CD4-positive, alpha-beta T cell (primary cell): ENCODE measurements at regions not wholly inside any gene's neighbourhood (a gene's known extent, or its start where the extent isn't known, plus 50 kb on each side); places are given as distances from the start of the nearest gene placed in this dataset.

ENCODE experiments used
- ATAC-seq: fragments of 200-7000 bp; cut with Tn5 transposase; one replicate; pipeline ENCODE4 v1.10.0; 2022; ENCODE audit warnings: mild to moderate bottlenecking; ENCODE audit not compliant: poor library complexity
- CTCF ChIA-PET: fragments of 350-600 bp; sonication (Branson Sonifier 250); formaldehyde crosslinking; loops from one replicate; lab custom pipeline; 2021; ENCODE audit warnings: antibody characterized with exemption, inconsistent platforms; lab: Charles Lee
- POLR2A ChIA-PET: fragments of 350-600 bp; sonication (Branson Sonifier 250); formaldehyde crosslinking; loops from one replicate; lab custom pipeline; 2021; ENCODE audit warnings: antibody characterized with exemption, inconsistent platforms; lab: Charles Lee
- DNase-seq, 14 experiments: peaks; one replicate each; pipeline ENCODE4 v3.0.0-alpha.2; 2013 to 2020; ENCODE audit warnings: mixed read lengths in 2 of 14
- H3K27ac ChIP-seq, 2 donors: one replicate each; pipeline versions ENCODE4 v1.5.1 to v1.7.0; 2013; ENCODE audit warnings: low read length in 2 of 2, low read depth in 1 of 2, mild to moderate bottlenecking in 1 of 2
- H3K27me3 ChIP-seq, 2 experiments: 1 replicate in 1 of 2; 2 replicates in 1 of 2; pipeline versions ENCODE4 v1.6.1 to v1.7.0; 2013; ENCODE audit warnings: low read length in 2 of 2, control low read depth in 1 of 2, mild to moderate bottlenecking in 1 of 2, moderate library complexity in 1 of 2; ENCODE audit not compliant: insufficient read depth in 2 of 2, control insufficient read depth in 1 of 2
- H3K36me3 ChIP-seq: one replicate; pipeline ENCODE4 v1.6.1; 2013; ENCODE audit warnings: low read length, control low read depth; ENCODE audit not compliant: insufficient read depth
- H3K4me1 ChIP-seq: one replicate; pipeline ENCODE4 v1.6.1; 2013; ENCODE audit warnings: low read length, control low read depth; ENCODE audit not compliant: insufficient read depth
- H3K4me3 ChIP-seq: one replicate; pipeline ENCODE4 v1.5.1; 2013; ENCODE audit warnings: mild to moderate bottlenecking, low read length, moderate library complexity
- H3K9me3 ChIP-seq, 2 experiments: 1 replicate in 1 of 2; 2 replicates in 1 of 2; pipeline versions ENCODE4 v1.6.1 to v1.7.0; 2013; ENCODE audit warnings: low read length in 2 of 2, mild to moderate bottlenecking in 2 of 2, control low read depth in 1 of 2, moderate library complexity in 1 of 2; ENCODE audit not compliant: control insufficient read depth in 1 of 2, insufficient read depth in 1 of 2
- H3K27ac Mint-ChIP-seq: one replicate; pipeline ENCODE4 v1.8.0; 2020; ENCODE audit warnings: mixed read lengths
- H3K27me3 Mint-ChIP-seq: one replicate; pipeline ENCODE4 v1.8.0; 2021; ENCODE audit warnings: mixed read lengths
- H3K36me3 Mint-ChIP-seq: one replicate; pipeline ENCODE4 v1.8.0; 2021; ENCODE audit warnings: low read depth, mixed read lengths
- H3K4me1 Mint-ChIP-seq: one replicate; pipeline ENCODE4 v1.8.0; 2021; ENCODE audit warnings: low read depth, mixed read lengths
- H3K4me3 Mint-ChIP-seq: one replicate; pipeline ENCODE4 v1.8.0; 2020; ENCODE audit warnings: mild to moderate bottlenecking, mixed read lengths
- H3K9me3 Mint-ChIP-seq: one replicate; pipeline ENCODE4 v1.8.0; 2020; ENCODE audit warnings: mixed read lengths
- intact Hi-C, 2 experiments: fragments of 100-400 bp; cut with DNase I in 1 of 2; cut with micrococcal nuclease in 1 of 2; formaldehyde crosslinking; loops; one replicate each; pipeline versions ENCODE4 v1.15.1 to v1.9.0; 2023 to 2025; cut with DNase I, micrococcal nuclease
- TF ChIP-seq, protein P1 (sequence below): fragments of 200-600 bp; IDR thresholded peaks from one replicate; pipeline ENCODE4 v1.8.0; 2022; ENCODE audit warnings: antibody characterized with exemption, mild to moderate bottlenecking

GRCh38 chr6:167474725-167475124 is 149.8 kb downstream of the TTLL2 start:
- ATAC-seq, result no peak
- no peaks in the 10 kb centered on the region for H3K9me3 Mint-ChIP-seq
- no peak overlapping the region for H3K27ac Mint-ChIP-seq
- H3K27me3 Mint-ChIP-seq, result peaks cover 13% of the 10 kb centered on the region
- H3K36me3 Mint-ChIP-seq, result no peaks in the 10 kb centered on the region
- intact Hi-C loops, result no loop called here
- Histone ChIP-seq H3K27me3 (peaks cover 0 to 4% of the 10 kb centered on the region in 2 experiments), H3K4me1 (no peaks in the 10 kb centered on the region), H3K36me3 (no peaks in the 10 kb centered on the region), H3K4me3 (no peak overlapping the region), H3K9me3 (no peaks in the 10 kb centered on the region), H3K27ac (no peak overlapping the region)
- ChIA-PET POLR2A (no interaction called here), CTCF (no interaction called here)
- H3K4me3 Mint-ChIP-seq, result no peak overlapping the region
- DNase-seq, result no peak
- no peaks in the 10 kb centered on the region for H3K4me1 Mint-ChIP-seq
- TF ChIP-seq, protein P1, sequence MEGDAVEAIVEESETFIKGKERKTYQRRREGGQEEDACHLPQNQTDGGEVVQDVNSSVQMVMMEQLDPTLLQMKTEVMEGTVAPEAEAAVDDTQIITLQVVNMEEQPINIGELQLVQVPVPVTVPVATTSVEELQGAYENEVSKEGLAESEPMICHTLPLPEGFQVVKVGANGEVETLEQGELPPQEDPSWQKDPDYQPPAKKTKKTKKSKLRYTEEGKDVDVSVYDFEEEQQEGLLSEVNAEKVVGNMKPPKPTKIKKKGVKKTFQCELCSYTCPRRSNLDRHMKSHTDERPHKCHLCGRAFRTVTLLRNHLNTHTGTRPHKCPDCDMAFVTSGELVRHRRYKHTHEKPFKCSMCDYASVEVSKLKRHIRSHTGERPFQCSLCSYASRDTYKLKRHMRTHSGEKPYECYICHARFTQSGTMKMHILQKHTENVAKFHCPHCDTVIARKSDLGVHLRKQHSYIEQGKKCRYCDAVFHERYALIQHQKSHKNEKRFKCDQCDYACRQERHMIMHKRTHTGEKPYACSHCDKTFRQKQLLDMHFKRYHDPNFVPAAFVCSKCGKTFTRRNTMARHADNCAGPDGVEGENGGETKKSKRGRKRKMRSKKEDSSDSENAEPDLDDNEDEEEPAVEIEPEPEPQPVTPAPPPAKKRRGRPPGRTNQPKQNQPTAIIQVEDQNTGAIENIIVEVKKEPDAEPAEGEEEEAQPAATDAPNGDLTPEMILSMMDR, result no peak

DNA sequence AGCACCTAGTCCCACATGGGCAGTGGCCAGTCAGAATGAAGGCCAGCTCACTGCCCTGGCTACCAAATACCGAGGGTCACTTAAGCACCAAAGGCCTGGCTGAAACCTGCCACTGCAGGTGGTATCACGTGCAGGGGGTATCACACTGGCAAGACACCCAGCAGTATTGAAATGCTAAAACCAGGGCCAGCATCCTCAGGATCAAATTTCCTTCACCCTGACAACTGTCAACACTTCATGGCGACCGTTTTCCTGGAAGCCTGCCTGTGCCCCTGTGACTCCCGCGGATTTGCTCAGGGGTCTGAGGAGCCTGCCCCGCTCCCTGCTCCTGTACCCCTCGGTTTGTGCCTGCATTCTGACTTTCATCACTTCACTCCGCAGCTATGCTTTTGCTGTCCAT is 151.1 kb downstream of the TTLL2 start:
- Mint-ChIP-seq H3K9me3 (no peaks in the 10 kb centered on the region), H3K4me1 (no peaks in the 10 kb centered on the region), H3K27me3 (peaks cover 24% of the 10 kb centered on the region), H3K27ac (no peak overlapping the region), H3K4me3 (no peak overlapping the region), H3K36me3 (no peaks in the 10 kb centered on the region)
- Histone ChIP-seq H3K4me3 (no peak overlapping the region), H3K4me1 (no peaks in the 10 kb centered on the region), H3K27me3 (peaks cover 6 to 7% of the 10 kb centered on the region in 2 experiments), H3K36me3 (no peaks in the 10 kb centered on the region), H3K9me3 (no peaks in the 10 kb centered on the region), H3K27ac (no peak overlapping the region)
- intact Hi-C loops, result no loop called here
- ChIA-PET CTCF (no interaction called here), POLR2A (no interaction called here)
- no peak for ATAC-seq
- no peak for DNase-seq
- TF ChIP-seq, protein P1, result no peak

GRCh38 chr6:167476844-167477595 is 152.1 kb downstream of the TTLL2 start:
- ChIA-PET POLR2A (no interaction called here), CTCF (interaction anchor here (0.6 kb wide), 1 partner anchor 11 kb away, joined by 3 read pairs; no protein-coding TSS in a partner anchor)
- Histone ChIP-seq H3K36me3 (no peaks in the 10 kb centered on the region), H3K27me3 (peaks cover 6 to 7% of the 10 kb centered on the region in 2 experiments), H3K4me1 (no peaks in the 10 kb centered on the region), H3K27ac (no peak overlapping the region), H3K9me3 (no peaks in the 10 kb centered on the region), H3K4me3 (no peak overlapping the region)
- DNase-seq (no peak), ATAC-seq (no peak)
- Mint-ChIP-seq H3K27me3 (peaks cover 32% of the 10 kb centered on the region), H3K36me3 (no peaks in the 10 kb centered on the region), H3K9me3 (no peaks in the 10 kb centered on the region), H3K4me1 (no peaks in the 10 kb centered on the region), H3K4me3 (no peak overlapping the region), H3K27ac (no peak overlapping the region)
- TF ChIP-seq, protein P1, result no peak
- intact Hi-C loops, result no loop called here
